HG03097 (cell line): ENCODE measurements at regions not wholly inside any gene's neighbourhood (a gene's known extent, or its start where the extent isn't known, plus 50 kb on each side); places are given as distances from the start of the nearest gene placed in this dataset.

Experiments used
- ATAC-seq: cut with Tn5 transposase; IDR thresholded peaks from one replicate; pipeline ENCODE4 v1.9.1; 2021; ENCODE audit not compliant: unreplicated experiment, low FRiP score

DNA sequence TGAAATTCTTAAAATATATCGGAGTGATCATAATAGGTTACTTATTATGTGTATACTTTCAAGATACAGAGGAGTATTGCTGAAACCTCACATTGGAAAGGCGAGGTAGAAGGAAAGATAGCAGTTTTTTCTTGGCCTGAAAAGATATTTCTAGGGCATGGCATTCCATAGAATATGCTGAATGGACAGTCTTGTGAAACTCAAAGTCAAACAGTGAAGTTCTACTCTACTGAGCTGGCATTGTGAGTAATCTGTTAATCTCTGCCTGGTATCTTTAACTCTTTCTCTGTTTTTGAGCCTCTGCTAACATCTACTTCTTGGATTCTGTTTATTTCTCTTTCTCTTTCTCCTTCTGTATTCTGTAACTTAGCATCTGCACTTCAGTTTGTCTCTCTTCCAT is 176.3 kb upstream of the ZBTB20 start:
- ATAC-seq: no peak

DNA sequence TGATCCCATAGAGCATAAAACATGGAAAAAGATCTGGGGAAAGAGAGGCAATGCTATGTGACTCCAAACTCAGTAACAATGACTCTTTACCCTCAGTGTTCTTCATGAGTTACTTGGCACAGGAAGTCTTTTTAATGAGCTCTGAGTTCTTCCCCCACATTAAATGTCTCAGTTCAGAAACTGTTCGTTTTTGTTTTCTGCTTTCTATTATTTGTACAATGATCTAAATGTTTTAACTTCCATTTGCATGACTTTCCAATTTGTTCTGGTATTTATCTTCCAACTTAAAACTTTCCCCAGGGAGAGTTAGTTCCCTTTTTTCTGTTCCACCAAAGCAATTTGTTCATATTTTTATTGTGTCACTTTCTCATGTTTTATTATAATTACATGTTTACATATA is 177.0 kb upstream of the ZBTB20 start:
- ATAC-seq: no peak

DNA sequence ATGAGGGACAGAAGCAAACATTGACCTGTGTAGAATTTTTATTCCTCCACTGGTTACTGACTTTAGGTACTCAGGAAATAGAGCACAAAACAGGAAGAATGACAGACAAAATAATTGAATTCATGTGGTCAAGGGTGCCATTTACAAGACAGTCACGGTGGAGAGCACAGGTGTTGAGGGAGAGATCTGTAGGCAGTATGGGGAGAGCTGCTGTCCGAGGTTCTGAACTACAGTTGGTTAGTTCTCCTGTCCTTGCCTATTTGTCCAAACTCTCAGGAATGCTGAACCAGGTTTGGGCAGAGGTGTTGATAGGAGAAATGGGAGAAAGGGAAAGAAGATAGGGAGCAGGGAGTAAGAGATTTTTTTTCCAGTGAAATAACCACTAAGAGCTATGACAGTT is 178.5 kb upstream of the ZBTB20 start:
- ATAC-seq: no peak

DNA sequence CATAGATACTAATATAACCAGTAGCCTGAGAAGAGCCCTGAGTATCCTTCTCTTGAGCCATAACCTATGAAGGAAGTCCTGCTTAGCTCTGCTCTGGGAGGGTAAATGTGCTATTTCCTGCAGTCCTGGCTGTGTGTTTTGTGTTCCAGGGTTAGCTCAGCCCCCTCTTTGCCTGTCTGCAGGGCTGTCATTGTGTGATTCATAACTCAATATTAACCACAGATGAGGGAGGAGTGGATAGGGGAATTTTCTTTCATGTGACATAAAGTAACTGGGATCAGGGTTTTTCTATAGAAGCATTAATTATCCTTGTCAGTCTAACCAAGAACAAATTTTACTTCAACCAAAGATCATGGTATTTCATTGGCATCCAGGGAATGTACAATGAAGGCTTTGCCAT is 183.3 kb upstream of the ZBTB20 start:
- no peak for ATAC-seq

DNA sequence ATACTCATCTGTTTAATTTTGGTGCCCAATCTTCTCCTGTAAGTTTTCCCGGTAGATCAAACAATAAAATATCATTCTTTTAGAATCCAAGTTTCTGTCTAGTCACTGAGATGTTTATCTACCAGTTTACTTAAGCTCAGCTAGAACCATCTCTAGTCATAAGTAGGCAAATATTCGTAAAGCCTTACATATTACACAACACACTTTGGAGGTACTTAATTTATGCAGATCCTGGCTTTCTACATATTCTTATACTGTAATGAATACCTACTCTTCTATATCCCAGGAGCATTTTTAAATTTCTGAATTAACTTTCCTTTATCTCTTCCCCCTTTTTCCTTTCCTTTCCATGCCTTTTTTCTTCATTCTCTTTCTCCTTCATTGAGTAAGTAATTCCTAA is 185.9 kb upstream of the ZBTB20 start:
- ATAC-seq: no peak

DNA sequence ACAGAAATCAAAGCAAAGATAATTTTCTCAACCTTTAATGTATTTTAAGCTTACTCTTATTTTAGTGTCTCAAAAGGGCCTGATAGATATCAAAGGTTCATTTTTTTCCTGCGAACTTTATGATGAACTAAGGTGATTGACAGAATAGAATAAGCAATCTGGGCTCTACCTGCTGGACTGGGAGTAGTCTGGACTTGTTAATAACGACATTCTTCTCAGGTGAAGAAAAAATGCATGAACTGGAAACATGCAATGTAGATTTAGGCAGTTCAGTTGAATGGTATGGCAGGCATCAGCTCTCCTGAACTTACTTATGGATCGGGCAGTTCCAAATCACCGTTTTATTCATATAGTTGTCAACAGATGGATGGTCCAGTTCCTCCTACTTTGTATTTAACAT is 189.7 kb upstream of the ZBTB20 start:
- ATAC-seq: no peak

DNA sequence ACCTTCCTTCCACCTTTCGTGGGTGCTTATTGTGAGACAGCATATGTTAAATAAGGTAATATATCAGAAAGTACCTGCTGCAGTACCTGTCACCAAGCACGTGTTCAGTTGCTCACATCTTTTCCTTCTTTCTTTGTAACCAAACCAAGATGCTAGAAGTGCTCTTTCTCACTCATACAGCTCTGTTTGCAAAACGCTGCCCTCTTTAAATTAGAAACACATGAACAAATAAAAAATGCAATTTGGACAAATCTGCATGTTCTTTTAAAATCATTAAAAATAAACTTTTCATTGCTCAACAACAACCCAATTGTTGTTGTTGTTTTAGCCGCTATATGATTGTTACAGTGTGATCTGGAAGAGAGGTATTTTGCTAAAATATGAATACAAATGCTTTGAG is 193.5 kb upstream of the ZBTB20 start:
- no peak for ATAC-seq

DNA sequence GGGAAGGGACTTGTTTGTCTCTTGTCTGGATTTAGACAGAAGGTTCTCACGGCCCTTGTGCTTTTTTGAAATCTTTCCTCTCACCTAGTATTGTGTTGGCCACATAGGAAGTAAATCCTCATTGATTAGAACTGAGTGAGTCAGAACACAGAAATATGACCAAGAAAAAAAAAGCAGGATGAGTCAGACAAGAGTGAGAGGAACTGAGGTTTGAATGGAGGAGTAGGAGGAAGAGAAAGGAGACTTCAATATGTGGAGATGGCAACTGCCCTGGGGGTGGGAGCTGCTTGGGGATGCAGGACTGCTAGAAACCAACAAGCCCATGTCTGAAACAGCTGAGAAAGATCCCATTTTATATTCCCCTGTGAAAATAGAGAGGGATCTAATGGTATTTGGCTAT is 194.1 kb upstream of the ZBTB20 start:
- ATAC-seq: no peak

DNA sequence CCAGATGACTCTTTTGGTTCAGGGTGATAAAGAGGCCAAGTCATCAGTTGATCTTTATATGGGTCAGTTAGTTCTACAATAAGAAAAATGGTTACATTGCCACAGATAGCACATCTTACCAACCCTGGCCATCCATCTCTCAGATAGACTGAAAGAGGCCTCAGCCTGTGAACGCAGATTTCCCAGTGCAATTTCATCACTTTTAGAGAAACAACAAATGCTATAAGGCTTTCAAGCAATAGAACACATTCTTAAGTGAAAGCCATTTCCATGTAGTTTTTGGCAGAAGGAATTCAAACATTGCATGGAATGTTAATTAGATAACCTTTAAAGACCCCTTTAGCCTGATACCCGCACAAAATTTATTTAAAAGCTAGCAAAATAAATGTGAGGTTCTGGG is 200.6 kb upstream of the ZBTB20 start:
- no peak for ATAC-seq

DNA sequence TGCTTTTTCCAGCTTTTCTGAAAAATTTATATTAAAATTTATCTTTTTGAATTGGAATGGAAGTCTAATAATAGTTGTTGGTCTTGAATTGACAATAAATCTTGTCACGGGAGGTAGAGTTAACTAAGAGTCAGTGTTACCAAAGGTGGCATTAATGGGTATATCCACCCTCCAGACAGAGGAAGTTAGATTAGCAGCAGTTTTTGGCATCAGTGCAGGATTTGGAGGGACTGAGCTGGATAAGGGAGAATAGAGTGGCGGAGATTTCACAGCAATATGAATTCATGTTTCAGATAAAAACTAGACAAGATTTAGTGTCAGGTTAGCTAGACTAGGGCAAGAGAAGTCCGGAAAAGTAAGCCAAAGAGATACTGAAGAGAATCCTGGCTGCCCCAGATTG is 201.3 kb upstream of the ZBTB20 start:
- ATAC-seq: no peak

DNA sequence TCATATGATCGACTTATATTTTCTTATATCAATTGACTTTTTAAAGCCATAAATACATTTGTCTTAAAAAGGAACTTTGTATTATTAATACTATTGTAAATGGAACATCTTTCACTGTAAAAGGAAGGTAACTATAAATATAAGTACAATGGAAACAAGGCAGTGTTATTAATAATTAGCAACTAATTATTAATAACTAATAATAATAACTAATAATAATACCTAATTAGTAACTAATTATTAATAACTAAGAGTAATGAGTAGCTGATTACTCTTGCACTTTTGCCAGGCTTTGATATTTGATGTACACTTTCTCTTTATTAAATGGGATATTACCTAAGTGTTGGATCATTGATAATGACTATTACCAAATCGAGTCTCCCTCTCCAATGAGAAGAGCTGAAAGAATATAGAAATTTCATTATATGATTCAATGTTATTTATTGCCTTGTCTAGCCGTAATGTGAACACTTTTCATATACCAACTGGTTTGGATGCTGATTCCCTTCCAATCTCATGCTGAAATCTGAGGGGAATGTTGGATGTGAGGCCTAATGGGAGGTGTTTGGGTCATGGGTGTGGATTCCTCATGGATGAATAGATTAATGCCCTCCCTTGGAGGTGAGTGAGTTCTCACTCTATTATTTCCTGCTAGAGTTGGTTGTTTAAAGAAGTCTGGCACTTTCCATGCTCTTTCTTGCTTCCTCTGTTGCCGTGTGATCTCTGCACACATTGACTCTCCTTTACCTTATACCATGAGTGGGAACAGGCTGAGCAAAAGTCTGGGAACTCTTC is 202.1 kb upstream of the ZBTB20 start:
- ATAC-seq: no peak

DNA sequence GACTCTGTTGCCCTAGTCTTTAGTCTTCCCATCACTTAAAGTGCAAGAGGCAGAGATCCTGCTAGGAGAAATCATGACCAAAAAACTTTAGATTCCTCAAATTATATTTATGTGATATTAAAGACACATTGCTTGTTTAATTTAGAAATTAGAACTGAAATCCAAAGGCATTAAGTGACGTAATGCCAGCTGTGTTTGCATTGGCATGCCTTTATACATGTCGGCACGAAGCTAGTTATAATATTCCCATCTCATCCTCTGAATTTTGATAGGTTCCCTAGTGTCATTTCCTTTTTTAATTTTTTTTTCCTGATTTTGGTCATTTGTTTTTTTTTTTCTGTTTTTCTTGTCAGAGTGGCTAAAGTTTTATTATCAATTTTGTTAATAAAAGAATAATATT is 203.5 kb upstream of the ZBTB20 start:
- ATAC-seq: no peak

DNA sequence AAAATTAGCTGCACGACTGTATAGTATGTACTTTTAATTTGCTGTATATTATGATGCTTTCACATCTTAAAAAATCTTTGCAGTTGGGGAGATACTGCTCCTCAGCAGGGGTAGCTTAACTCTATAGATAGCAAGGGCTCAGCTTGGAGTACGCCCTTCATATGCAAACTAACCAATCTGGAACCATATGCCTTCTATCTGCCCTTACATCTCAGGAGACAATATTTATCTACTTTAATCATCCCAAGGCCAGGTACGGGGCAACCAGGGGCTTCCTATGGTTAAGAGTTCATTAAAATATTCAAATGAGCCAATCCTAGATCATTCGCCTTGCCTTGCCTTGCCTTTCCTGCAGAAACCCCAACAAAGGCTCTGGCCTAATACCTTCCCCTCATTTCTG is 204.1 kb upstream of the ZBTB20 start:
- no peak for ATAC-seq

DNA sequence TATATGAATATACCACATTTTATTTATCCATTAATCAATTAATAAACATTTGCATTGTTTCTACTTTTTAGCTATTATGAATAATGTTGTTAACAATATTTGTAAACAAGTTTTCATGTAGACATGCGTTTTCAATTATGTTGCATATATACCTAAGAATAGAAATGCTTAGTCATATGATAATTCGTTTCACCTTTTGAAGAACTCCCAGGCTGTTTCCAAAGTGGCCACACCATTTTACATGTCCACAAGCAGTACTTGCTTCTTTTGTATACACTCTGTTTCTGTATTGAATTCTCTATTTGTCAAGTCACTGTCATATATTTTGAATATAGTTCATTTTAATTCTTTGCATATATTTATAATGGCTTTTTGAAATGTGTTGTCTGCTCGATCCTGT is 206.9 kb upstream of the ZBTB20 start:
- no peak for ATAC-seq

DNA sequence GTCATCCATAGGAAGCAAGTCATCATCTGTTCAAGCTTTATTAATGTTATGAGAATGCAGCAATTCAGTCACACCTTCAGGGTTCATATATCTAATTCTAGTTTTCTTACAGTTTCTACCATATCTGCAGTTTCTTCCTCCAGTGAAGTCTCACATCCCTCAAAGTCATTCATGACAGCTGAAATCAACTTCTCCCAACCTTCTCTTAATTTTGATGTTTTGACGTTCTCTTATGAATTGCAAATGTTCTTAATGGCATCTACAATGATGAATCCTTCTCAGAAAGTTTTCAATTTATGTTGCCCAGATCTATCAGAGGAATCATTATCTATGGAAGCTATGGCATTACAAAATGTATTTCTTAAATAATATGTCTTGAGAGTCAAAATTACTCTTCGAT is 210.4 kb upstream of the ZBTB20 start:
- ATAC-seq: no peak

DNA sequence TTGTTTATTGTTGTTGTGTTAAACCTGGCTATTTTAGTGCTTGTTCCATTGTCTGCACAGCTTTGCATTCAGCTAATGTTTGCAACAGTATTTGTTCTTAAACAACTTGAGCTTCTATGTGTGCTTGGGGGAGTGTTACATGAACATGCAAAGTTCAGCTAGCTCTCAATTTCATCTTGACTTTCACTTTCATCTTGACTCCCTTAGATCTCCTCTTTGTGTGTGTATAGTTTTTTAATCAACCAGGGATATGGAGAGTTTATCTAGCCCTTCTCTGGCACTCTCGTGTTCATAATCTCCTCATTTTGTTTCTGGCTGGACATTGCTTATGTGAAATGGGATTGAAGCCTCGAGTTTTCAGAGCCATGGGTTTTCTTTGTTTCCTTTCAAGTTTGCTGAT is 212.4 kb upstream of the ZBTB20 start:
- ATAC-seq: peak; percentile 96

DNA sequence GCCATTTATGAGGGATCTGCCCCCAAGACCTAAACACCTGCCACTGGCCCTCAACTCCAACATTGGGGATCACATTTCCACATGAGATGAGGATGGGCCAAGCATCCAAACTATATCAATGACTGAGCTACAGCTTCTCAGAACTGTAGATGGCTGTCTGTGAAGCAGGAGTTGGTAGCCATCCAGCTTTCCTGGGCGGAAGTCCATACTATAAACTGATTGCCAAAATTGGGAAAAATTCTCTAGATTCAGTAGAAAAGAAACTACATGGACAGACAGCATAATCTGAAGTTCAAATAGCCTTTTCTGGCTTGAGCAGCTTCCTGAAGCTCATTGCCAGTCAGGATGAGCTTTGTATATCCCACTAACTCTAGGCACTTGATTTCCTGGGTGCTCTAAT is 214.7 kb upstream of the ZBTB20 start:
- ATAC-seq: no peak

DNA sequence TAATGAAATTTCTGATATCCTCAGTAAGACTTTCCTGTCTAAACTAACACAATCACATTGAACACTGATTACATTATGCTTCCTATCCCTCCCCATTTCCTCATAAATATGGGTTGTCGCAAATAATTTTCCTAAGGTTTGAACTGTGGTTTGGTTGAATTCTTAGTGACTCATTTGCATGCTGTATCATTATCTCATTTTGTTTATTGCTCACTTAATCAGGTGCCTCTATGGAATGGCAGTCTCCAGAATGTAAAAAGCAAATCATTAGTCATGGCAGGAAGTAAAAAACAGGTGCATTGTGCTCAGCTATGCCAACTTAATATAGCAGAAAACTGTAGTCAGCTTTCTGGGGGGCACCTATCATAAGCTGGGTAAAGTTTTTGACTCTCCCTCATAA is 216.0 kb upstream of the ZBTB20 start:
- ATAC-seq: no peak

DNA sequence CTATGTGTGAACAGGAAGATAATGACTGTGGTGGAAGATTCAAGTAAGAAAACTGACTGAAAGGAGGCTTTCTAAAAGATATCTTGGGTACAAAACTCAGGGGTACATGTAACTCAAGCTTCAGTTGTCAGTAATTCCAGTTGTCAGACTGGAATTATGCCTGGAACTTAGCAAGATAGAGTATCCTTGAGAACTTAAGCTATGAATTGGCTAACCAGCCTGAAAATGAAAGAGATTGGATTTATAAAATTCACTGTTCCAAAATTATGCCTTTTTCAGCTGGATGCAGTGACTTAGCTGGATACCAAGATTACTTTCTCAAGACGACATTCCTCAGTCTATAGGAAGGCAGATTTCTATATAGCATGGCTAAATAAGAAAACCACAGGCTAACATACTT is 221.9 kb upstream of the ZBTB20 start:
- ATAC-seq: no peak

DNA sequence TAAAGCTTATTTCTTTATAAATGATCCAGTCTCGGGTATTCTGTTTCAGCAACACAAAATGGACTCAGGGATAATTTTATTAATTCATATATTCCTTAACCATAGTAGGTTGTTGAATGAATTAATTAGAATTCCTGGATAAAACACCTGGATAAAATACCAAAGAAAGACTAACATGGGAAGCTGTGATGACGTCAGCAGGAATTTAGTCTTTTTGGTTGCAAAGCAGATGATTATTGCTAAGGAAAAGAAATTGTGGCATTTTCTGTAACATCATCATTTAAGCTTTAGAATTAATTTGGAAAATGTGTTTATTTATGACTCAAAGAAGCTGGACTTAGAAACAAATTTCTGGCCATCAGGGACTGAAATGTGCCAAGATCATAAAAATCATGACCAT is 228.3 kb upstream of the ZBTB20 start:
- no peak for ATAC-seq

DNA sequence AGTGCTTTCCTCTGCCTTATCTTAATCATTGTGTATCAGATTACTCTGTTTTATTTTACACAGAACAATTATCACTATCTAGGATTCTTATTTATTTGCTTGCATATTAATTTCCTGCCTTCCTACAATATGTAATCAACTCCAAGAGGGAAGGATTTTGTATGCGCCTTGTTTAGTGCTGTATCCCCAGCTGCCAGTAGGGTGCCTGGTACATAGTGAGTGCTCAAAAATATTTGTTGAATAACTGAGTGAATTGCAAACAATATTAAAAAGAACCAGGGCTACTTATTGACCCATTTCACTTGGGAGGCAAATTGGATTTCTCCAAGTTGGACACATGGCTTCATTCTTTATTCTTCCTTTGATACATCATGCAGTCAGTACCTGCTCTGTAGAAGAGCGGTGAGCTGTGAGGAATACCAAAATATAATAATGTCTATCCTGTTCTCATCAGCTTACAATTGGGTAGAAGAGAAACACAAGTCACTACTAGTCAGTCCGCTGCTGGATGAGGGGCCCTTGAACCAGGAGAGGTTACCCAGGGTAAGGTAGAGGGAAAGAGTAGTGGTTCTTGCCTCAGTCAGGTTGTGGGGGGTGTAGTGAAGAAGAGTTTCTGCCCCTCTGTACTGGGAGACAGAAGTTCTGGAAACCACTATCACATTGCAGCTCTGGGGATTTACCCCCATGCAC is 233.9 kb upstream of the ZBTB20 start:
- no peak for ATAC-seq

DNA sequence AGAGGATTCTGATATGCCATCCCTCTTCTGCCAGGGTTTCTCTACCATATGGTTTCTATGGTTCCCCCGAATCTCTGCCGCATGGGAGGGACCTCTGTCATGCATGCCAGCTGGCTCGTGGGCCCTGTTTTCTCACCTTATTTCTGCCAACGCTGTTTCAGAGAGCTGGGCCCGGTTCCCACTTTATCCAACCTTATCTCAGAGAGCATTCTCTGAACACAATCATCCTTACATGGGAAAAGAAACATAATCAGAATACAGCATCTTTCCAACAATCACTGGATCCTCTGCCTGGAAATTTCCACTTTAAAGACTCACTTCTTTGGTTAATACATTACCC is 234.5 kb upstream of the ZBTB20 start:
- ATAC-seq: no peak

DNA sequence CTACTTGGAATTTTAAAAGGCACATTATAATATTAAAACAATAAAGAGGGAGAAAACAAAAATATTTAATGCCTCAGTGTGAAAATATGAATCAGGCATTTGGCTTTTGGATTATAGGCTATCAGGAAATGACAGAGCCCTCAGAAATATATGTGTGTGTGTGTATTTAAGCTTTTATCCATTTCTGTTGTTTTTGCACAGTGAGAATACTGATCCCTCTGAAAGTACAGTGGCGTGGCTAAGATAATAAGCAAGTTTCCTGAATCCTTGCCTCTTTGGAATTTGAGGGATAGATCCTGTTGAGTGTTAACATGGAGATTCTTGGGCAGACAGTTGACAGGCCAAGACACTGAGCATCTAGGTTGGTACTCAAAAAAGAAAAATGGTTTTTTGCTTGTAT is 234.8 kb upstream of the ZBTB20 start:
- no peak for ATAC-seq
